Neural progenitor cell (in vitro differentiated cells): ENCODE measurements at regions not wholly inside any gene's neighbourhood (a gene's known extent, or its start where the extent isn't known, plus 50 kb on each side); places are given as distances from the start of the nearest gene placed in this dataset.

Experiments
- DNase-seq: peaks from one replicate; pipeline ENCODE4 v3.0.0-alpha.2; 2016; ENCODE audit warnings: low spot score
- H2AFZ ChIP-seq: fragments of 200-600 bp; sonication (generic); replicated peaks from 2 replicates; pipeline ENCODE4 v1.6.1; 2016; ENCODE audit warnings: antibody characterized with exemption
- H3F3A ChIP-seq: fragments of 200-600 bp; sonication (generic); 2 replicates; pipeline ENCODE4 v1.6.1; 2016; ENCODE audit warnings: antibody characterized with exemption, low read depth
- H3K27ac ChIP-seq: fragments of 200-600 bp; sonication (generic); 2 replicates; pipeline ENCODE4 v1.5.1; 2016; ENCODE audit warnings: mild to moderate bottlenecking
- H3K27me3 ChIP-seq: fragments of 200-600 bp; sonication (generic); 2 replicates; pipeline ENCODE4 v1.6.1; 2016; ENCODE audit warnings: mild to moderate bottlenecking, moderate library complexity
- H3K36me3 ChIP-seq: fragments of 200-600 bp; sonication (generic); 2 replicates; pipeline ENCODE4 v1.5.1; 2016
- H3K4me1 ChIP-seq: fragments of 200-600 bp; sonication (generic); 2 replicates; pipeline ENCODE4 v1.6.1; 2016; ENCODE audit warnings: mixed run types
- H3K4me2 ChIP-seq: fragments of 200-600 bp; sonication (generic); 2 replicates; pipeline ENCODE4 v1.6.1; 2016
- H3K4me3 ChIP-seq: fragments of 200-600 bp; sonication (generic); 2 replicates; pipeline ENCODE4 v1.5.1; 2016
- H3K79me2 ChIP-seq: fragments of 200-600 bp; sonication (generic); 2 replicates; pipeline ENCODE4 v1.6.1; 2016; ENCODE audit warnings: low read depth
- H3K9ac ChIP-seq: fragments of 200-600 bp; sonication (generic); 2 replicates; pipeline ENCODE4 v1.6.1; 2016
- H3K9me3 ChIP-seq: fragments of 200-600 bp; sonication (generic); 2 replicates; pipeline ENCODE4 v1.5.1; 2016; ENCODE audit warnings: low read depth
- H4K20me1 ChIP-seq: fragments of 200-600 bp; sonication (generic); 2 replicates; pipeline ENCODE4 v1.6.1; 2016; ENCODE audit warnings: low read depth
- H3K27ac Mint-ChIP-seq: 3 replicates; pipeline ENCODE4 v1.8.0; 2021; ENCODE audit warnings: mixed read lengths
- H3K27me3 Mint-ChIP-seq: 2 replicates; pipeline ENCODE4 v1.8.0; 2022; ENCODE audit warnings: low read depth, mild to moderate bottlenecking, inconsistent platforms, moderate library complexity, mixed read lengths; ENCODE audit not compliant: insufficient read depth
- H3K36me3 Mint-ChIP-seq: 3 replicates; pipeline ENCODE4 v1.8.0; 2021; ENCODE audit warnings: mixed read lengths
- H3K4me1 Mint-ChIP-seq: 3 replicates; pipeline ENCODE4 v1.8.0; 2021; ENCODE audit warnings: mixed read lengths
- H3K4me3 Mint-ChIP-seq: 3 replicates; pipeline ENCODE4 v1.8.0; 2021; ENCODE audit warnings: mild to moderate bottlenecking, moderate library complexity, mixed read lengths
- H3K9me3 Mint-ChIP-seq: 3 replicates; pipeline ENCODE4 v1.8.0; 2020; ENCODE audit warnings: mixed read lengths
- CTCF ChIP-seq: fragments of 200-600 bp; sonication (generic); IDR thresholded peaks from 2 replicates; pipeline ENCODE4 v1.5.1; 2017; ENCODE audit warnings: antibody characterized with exemption, mild to moderate bottlenecking
- EZH2 ChIP-seq: fragments of 200-600 bp; sonication (generic); IDR thresholded peaks from 2 replicates; pipeline ENCODE4 v1.6.1; 2017; ENCODE audit warnings: antibody characterized with exemption, mild to moderate bottlenecking, moderate library complexity
- EZH2phosphoT487 ChIP-seq: fragments of 200-600 bp; sonication (generic); IDR thresholded peaks from 2 replicates; pipeline ENCODE4 v1.6.1; 2017; ENCODE audit warnings: antibody characterized with exemption

DNA sequence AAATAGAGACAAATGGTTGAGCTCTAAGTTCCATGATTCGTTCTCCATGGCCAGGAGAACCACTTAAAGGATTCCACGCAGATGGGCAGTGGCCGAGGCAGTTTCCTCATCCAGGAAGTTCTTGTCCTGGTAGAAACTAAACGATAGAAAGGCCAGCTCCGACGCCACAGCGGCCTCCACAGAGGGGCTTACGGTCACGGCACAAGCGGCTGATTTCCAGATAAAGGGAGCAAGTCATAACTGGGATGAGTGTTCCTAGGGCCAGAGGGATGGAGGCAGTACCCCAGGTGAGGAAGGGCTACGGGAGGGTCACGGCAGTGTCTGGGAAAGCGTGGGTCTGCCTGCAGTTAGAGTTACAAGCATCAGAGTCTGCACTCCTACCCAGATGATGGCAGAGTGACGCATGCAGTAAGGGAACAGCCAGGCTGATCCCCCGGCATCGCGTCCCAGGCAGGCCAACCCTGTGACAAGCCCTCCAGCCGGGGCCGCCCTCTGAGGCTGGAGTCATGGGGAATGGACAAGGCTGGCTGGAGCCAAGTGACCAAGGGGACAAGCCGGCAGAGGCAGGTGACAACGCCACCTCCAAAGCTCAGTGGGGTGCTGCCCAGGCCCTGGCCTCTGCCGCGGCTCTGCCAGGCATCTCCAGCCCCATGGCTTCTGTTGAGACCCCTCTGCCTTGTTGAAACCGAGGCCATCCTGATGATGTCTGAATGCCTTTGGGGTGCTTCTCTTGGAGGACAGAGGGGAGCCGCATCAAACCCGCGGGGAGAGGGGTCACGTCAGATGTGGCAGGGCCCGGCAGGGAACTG, 475.1 kb downstream of the BRD1 start:
- Histone ChIP-seq H2AFZ (no peak overlapping the region), H3K27me3 (no peaks in the 10 kb centered on the region), H3K9ac (no peak overlapping the region), H3K27ac (no peak overlapping the region), H3K4me3 (no peak overlapping the region), H3F3A (no peaks in the 10 kb centered on the region), H3K9me3 (no peaks in the 10 kb centered on the region), H3K4me1 (no peaks in the 10 kb centered on the region), H3K79me2 (no peaks in the 10 kb centered on the region), H3K4me2 (no peak overlapping the region), H3K36me3 (no peaks in the 10 kb centered on the region), H4K20me1 (no peaks in the 10 kb centered on the region)
- Mint-ChIP-seq H3K4me1 (peaks cover 11% of the 10 kb centered on the region), H3K4me3 (no peak overlapping the region), H3K27ac (no peak overlapping the region), H3K9me3 (peaks cover 5% of the 10 kb centered on the region), H3K27me3 (peaks cover 2% of the 10 kb centered on the region), H3K36me3 (no peaks in the 10 kb centered on the region)
- DNase-seq: no peak
- TF ChIP-seq EZH2phosphoT487 (no peak), EZH2 (no peak), CTCF (no peak)

DNA sequence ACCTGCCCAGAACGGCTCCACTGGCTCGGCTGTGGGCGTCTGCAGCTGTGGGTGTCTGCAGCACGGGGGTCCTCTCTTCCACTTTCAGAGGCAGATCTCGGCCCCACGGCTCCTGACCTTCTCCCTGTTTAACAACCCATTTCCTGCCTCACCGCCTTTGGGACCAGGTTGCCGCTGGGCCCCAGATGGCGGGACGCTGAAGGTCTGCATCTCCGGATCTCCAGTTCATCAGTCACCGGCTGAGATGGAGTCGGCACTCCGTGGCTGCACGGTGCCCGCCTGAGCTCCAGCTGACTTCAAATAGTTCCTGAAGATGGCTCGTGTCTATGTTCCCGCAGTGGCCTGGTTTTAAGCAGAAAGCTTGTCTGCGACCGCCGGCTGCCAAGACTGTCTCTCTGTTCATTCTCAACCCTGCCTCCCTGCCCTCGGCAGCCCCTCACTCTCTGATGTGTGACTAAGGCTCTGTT, 475.9 kb downstream of the BRD1 start:
- no peak overlapping the region for H3K27ac Mint-ChIP-seq
- no peak overlapping the region for H3K4me3 Mint-ChIP-seq
- no peak for TF ChIP-seq EZH2
- no peak for TF ChIP-seq EZH2phosphoT487
- TF ChIP-seq CTCF: no peak
- Histone ChIP-seq H3K4me2 (no peak overlapping the region), H3F3A (no peaks in the 10 kb centered on the region), H4K20me1 (no peaks in the 10 kb centered on the region), H3K27ac (no peak overlapping the region), H3K9me3 (no peaks in the 10 kb centered on the region), H3K4me3 (no peak overlapping the region), H3K27me3 (no peaks in the 10 kb centered on the region), H3K36me3 (no peaks in the 10 kb centered on the region), H3K79me2 (no peaks in the 10 kb centered on the region), H3K4me1 (no peaks in the 10 kb centered on the region), H3K9ac (no peak overlapping the region), H2AFZ (no peak overlapping the region)
- no peak for DNase-seq
- no peaks in the 10 kb centered on the region for H3K36me3 Mint-ChIP-seq
- H3K27me3 Mint-ChIP-seq: peaks cover 2% of the 10 kb centered on the region
- peaks cover 11% of the 10 kb centered on the region for H3K4me1 Mint-ChIP-seq
- H3K9me3 Mint-ChIP-seq: peaks cover 5% of the 10 kb centered on the region

DNA sequence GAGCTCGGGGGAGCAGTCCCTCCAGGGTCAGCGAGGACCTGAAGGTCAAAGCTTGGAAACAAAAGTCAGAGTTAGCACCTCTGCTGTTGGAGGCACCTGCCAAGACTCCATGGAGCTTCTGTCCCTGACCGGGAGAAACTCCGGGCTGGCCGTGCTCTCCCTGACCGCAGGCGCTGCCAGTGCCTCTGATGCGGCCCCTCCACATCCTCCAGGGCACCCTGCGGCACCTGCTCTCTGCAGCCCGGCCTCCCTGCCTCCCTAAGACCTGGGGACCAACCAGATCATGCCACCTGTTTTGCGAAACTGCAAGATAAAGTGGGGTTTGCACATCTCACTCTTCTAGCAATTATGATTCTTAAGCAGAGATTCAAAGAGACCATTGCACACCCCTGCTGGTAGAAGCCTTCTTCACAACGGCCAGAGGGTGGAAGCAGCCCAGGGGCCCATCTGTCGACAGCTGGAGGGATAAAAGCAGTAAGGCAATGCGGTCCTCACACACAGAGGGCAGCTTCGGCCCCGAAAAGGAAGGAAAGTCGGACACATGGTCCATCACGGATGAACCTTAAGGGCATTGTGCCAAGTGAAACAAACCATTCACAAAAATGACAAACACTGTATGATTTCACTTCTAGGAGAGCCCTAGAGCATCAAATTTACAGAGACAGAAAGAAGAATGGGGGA, 477.1 kb downstream of the BRD1 start:
- Mint-ChIP-seq H3K4me1 (peaks cover 14% of the 10 kb centered on the region), H3K9me3 (no peaks in the 10 kb centered on the region), H3K36me3 (no peaks in the 10 kb centered on the region), H3K27ac (peak overlapping the region; percentile 50), H3K27me3 (peaks cover 2% of the 10 kb centered on the region), H3K4me3 (no peak overlapping the region)
- no peak overlapping the region for H3K4me3 ChIP-seq
- H3K79me2 ChIP-seq: no peaks in the 10 kb centered on the region
- H3K4me2 ChIP-seq: no peak overlapping the region
- H3K4me1 ChIP-seq: no peaks in the 10 kb centered on the region
- no peaks in the 10 kb centered on the region for H3K27me3 ChIP-seq
- H4K20me1 ChIP-seq: no peaks in the 10 kb centered on the region
- no peaks in the 10 kb centered on the region for H3F3A ChIP-seq
- no peak overlapping the region for H3K27ac ChIP-seq
- no peaks in the 10 kb centered on the region for H3K36me3 ChIP-seq
- no peaks in the 10 kb centered on the region for H3K9me3 ChIP-seq
- no peak for TF ChIP-seq CTCF
- TF ChIP-seq EZH2: no peak
- TF ChIP-seq EZH2phosphoT487: no peak
- H3K9ac ChIP-seq: no peak overlapping the region
- no peak overlapping the region for H2AFZ ChIP-seq
- DNase-seq: no peak
